ENCODE measurements at regions not wholly inside any gene's neighbourhood (a gene's known extent, or its start where the extent isn't known, plus 50 kb on each side); places are given as distances from the start of the nearest gene placed in this dataset.

DNA sequence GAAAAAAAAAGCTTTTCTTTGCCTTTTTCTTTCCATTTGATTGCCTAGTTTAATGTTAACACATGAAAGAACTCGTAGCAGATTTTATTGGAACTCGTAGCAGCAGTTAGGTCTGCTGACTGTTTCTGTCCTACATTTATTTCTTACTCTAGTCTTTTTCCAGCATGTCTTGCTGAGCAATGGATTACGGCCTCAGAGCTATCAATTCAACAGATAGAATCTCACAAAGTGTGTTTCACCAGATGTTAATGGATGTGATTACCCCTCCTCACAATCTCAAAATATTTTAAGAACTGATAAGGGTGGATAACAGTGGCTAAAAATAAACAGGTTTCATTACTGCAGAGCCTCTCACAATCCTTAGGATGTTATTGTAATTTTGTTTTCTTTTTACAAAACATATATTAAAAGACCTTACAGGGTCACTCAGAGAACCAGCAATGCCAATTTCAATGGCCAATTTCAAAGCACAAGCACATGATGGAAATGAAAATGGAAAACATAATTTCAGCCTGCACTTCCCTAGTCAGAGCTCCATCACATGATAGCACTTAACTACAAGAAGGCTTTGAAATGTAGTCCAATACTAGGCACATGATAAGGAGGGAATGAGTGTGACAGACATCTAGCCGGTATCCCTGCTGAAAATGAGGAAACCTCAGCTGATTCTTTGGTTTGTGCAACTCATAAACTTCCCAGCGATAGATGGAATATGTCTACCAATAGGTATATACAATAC, 838.1 kb upstream of the SEMA6D start:
- no peak for TF ChIP-seq TCF12 (IDR thresholded peaks at IDR 0.05; ENCODE audit: low read depth)
- TF ChIP-seq TEAD4 (IDR thresholded peaks at IDR 0.05): no peak
- no peak for TF ChIP-seq YY1 (IDR thresholded peaks at IDR 0.05; ENCODE audit: low read depth)
- TF ChIP-seq ZBTB7A (IDR thresholded peaks at IDR 0.05; ENCODE audit: low read depth): no peak
- no peak for TF ChIP-seq EGR1 (IDR thresholded peaks at IDR 0.05)
- TF ChIP-seq CREB1 (IDR thresholded peaks at IDR 0.05; ENCODE audit: low read depth): no peak
- TF ChIP-seq NFIC (IDR thresholded peaks at IDR 0.05): no peak
- no peak for TF ChIP-seq CEBPB (IDR thresholded peaks at IDR 0.05)

DNA sequence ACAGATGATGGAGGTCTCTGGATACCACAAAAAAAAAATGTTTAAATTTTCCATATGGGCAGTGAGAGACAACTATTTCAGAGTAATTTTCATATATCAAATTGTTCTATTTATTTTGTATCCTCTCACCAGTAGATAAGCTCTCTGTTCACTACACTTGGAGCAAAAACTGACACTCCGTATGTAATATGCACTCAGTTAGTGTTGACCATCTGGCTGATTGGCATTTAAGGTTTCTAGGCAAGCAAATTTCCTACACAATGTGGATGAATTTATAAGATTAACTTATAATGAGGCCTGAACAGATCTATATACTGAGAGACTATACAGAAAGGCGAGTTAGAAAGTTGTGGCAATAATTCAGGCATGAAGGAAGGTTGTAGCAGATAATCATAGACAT, 836.5 kb upstream of the SEMA6D start:
- no peak for TF ChIP-seq ZBTB7A (IDR thresholded peaks at IDR 0.05; ENCODE audit: low read depth)
- no peak for TF ChIP-seq TAF1 (IDR thresholded peaks at IDR 0.05; ENCODE audit: low read depth)
- TF ChIP-seq FOXM1 (IDR thresholded peaks at IDR 0.05; ENCODE audit: borderline replicate concordance, low read depth): no peak
- no peak for TF ChIP-seq CREB1 (IDR thresholded peaks at IDR 0.05; ENCODE audit: low read depth)
- TF ChIP-seq, protein P1, sequence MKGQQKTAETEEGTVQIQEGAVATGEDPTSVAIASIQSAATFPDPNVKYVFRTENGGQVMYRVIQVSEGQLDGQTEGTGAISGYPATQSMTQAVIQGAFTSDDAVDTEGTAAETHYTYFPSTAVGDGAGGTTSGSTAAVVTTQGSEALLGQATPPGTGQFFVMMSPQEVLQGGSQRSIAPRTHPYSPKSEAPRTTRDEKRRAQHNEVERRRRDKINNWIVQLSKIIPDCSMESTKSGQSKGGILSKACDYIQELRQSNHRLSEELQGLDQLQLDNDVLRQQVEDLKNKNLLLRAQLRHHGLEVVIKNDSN (IDR thresholded peaks at IDR 0.05): no peak
- TF ChIP-seq NFIC (IDR thresholded peaks at IDR 0.05): no peak
- TF ChIP-seq EGR1 (IDR thresholded peaks at IDR 0.05): no peak
- no peak for TF ChIP-seq RAD21 (IDR thresholded peaks at IDR 0.05; ENCODE audit: low read depth)
- TF ChIP-seq CEBPB (IDR thresholded peaks at IDR 0.05): no peak
- no peak for TF ChIP-seq YY1 (IDR thresholded peaks at IDR 0.05; ENCODE audit: low read depth)
- TF ChIP-seq EP300 (IDR thresholded peaks at IDR 0.05; ENCODE audit: borderline replicate concordance): no peak
- TF ChIP-seq, protein P2, sequence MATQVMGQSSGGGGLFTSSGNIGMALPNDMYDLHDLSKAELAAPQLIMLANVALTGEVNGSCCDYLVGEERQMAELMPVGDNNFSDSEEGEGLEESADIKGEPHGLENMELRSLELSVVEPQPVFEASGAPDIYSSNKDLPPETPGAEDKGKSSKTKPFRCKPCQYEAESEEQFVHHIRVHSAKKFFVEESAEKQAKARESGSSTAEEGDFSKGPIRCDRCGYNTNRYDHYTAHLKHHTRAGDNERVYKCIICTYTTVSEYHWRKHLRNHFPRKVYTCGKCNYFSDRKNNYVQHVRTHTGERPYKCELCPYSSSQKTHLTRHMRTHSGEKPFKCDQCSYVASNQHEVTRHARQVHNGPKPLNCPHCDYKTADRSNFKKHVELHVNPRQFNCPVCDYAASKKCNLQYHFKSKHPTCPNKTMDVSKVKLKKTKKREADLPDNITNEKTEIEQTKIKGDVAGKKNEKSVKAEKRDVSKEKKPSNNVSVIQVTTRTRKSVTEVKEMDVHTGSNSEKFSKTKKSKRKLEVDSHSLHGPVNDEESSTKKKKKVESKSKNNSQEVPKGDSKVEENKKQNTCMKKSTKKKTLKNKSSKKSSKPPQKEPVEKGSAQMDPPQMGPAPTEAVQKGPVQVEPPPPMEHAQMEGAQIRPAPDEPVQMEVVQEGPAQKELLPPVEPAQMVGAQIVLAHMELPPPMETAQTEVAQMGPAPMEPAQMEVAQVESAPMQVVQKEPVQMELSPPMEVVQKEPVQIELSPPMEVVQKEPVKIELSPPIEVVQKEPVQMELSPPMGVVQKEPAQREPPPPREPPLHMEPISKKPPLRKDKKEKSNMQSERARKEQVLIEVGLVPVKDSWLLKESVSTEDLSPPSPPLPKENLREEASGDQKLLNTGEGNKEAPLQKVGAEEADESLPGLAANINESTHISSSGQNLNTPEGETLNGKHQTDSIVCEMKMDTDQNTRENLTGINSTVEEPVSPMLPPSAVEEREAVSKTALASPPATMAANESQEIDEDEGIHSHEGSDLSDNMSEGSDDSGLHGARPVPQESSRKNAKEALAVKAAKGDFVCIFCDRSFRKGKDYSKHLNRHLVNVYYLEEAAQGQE (IDR thresholded peaks at IDR 0.05; ENCODE audit: low read depth): no peak
- TF ChIP-seq TCF12 (IDR thresholded peaks at IDR 0.05; ENCODE audit: low read depth): no peak
- TF ChIP-seq, protein P3, sequence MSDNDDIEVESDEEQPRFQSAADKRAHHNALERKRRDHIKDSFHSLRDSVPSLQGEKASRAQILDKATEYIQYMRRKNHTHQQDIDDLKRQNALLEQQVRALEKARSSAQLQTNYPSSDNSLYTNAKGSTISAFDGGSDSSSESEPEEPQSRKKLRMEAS (IDR thresholded peaks at IDR 0.05): no peak
- TF ChIP-seq TEAD4 (IDR thresholded peaks at IDR 0.05): no peak

DNA sequence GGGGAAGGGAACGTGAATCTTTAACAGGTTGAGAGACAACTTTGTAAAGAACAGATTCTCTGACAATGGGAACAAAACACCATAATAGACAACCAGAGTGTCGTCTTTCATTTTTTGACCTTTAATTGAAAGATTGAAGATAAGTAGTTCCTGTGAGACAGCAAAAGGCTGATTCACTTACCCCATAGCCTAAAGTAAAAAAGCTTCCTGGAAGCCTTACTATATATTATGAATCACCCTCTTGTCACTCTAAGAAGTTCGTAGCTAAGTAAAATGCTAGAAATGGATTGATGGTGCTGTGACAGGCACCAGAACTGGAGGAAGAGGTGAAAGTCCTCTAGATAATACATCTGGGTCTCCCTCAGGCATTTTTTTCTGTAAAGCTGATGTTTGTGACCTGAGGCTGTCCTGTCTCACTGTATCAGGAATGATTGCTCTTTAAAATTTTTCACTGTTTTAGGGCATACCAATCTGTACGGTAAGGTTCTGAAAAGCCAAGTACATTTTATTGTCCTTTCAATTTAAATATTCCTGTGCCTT, 824.6 kb upstream of the SEMA6D start:
- TF ChIP-seq, protein P1 (IDR thresholded peaks at IDR 0.05): no peak
- TF ChIP-seq TAF1 (IDR thresholded peaks at IDR 0.05; ENCODE audit: low read depth) (no peak), EP300 (IDR thresholded peaks at IDR 0.05; ENCODE audit: borderline replicate concordance) (no peak), CEBPB (IDR thresholded peaks at IDR 0.05) (no peak), TEAD4 (IDR thresholded peaks at IDR 0.05) (no peak), NFIC (IDR thresholded peaks at IDR 0.05) (no peak), YY1 (IDR thresholded peaks at IDR 0.05; ENCODE audit: low read depth) (no peak), TCF12 (IDR thresholded peaks at IDR 0.05; ENCODE audit: low read depth) (no peak), CREB1 (IDR thresholded peaks at IDR 0.05; ENCODE audit: low read depth) (no peak), RAD21 (IDR thresholded peaks at IDR 0.05; ENCODE audit: low read depth) (no peak), FOXM1 (IDR thresholded peaks at IDR 0.05; ENCODE audit: borderline replicate concordance, low read depth) (no peak), EGR1 (IDR thresholded peaks at IDR 0.05) (no peak), ZBTB7A (IDR thresholded peaks at IDR 0.05; ENCODE audit: low read depth) (no peak)
- TF ChIP-seq, protein P2 (IDR thresholded peaks at IDR 0.05; ENCODE audit: low read depth): no peak
- TF ChIP-seq, protein P3 (IDR thresholded peaks at IDR 0.05): no peak

DNA sequence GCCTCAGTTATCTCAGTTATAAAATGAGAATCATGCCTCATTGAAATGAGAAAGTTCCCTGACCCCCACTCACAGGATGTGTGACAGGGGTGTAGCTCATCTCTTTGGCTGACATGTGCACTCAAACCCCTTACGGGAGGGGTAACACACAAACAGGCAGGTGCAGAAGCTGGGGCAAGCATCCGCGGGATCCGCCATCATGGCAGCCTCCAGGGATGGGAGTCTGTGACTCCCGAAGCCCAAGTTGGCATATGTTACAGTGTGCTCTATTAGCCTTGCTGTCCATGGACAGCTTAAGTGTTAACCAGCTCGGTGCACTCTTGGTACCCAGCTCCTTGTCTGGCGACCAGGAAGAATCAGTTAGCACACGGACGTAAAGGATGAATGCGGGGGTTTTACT, 822.7 kb upstream of the SEMA6D start:
- TF ChIP-seq FOXM1 (IDR thresholded peaks at IDR 0.05; ENCODE audit: borderline replicate concordance, low read depth): no peak
- no peak for TF ChIP-seq CREB1 (IDR thresholded peaks at IDR 0.05; ENCODE audit: low read depth)
- no peak for TF ChIP-seq YY1 (IDR thresholded peaks at IDR 0.05; ENCODE audit: low read depth)
- TF ChIP-seq ZBTB7A (IDR thresholded peaks at IDR 0.05; ENCODE audit: low read depth): no peak
- TF ChIP-seq EGR1 (IDR thresholded peaks at IDR 0.05): no peak

DNA sequence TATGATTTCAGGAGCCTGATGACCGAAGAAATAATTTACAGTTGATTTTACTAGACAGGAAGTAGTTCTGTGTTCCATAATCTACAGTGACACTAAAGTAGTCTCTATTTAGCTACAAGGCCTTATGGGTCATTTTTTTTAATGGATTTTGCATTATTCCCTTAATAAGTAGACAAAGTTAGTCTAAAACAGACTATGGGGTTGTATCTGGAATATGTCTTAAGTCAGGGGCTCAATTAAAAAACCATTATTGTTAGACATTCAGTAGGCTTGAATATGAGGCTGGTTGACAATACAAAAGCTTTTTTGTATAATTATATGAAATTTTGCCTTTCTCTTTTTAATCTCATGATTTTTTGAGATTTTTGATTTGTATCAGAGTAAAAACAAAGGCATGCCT, 820.0 kb upstream of the SEMA6D start:
- TF ChIP-seq TCF12 (IDR thresholded peaks at IDR 0.05; ENCODE audit: low read depth) (no peak), NFIC (IDR thresholded peaks at IDR 0.05) (no peak), YY1 (IDR thresholded peaks at IDR 0.05; ENCODE audit: low read depth) (no peak), EP300 (IDR thresholded peaks at IDR 0.05; ENCODE audit: borderline replicate concordance) (no peak), EGR1 (IDR thresholded peaks at IDR 0.05) (no peak), CREB1 (IDR thresholded peaks at IDR 0.05; ENCODE audit: low read depth) (no peak), TEAD4 (IDR thresholded peaks at IDR 0.05) (no peak)
- TF ChIP-seq, protein P3 (IDR thresholded peaks at IDR 0.05): no peak
- TF ChIP-seq, protein P1 (IDR thresholded peaks at IDR 0.05): no peak
- TF ChIP-seq, protein P2 (IDR thresholded peaks at IDR 0.05; ENCODE audit: low read depth): no peak
